Keratinocyte (primary cell): ENCODE measurements at regions not wholly inside any gene's neighbourhood (a gene's known extent, or its start where the extent isn't known, plus 50 kb on each side); places are given as distances from the start of the nearest gene placed in this dataset.

ENCODE experiments used
- DNase-seq: peaks from one replicate; pipeline ENCODE4 v3.0.0-alpha.2; 2011; ENCODE audit warnings: low read depth, missing footprints, low spot score
- FAIRE-seq: peaks from 2 replicates; lab custom pipeline; 2011; peaks lifted over from hg19 to GRCh38; lab: Jason Lieb, UNC
- H2AFZ ChIP-seq: 2 replicates; pipeline ENCODE4 v1.6.0; 2012; ENCODE audit warnings: low read length, control low read depth, inconsistent platforms; ENCODE audit not compliant: control insufficient read depth
- H3K27ac ChIP-seq: 2 replicates; pipeline ENCODE4 v1.5.1; 2011; ENCODE audit warnings: low read length; ENCODE audit not compliant: control insufficient read depth, insufficient read depth
- H3K27me3 ChIP-seq: 3 replicates; pipeline ENCODE4 v1.6.0; 2011; ENCODE audit warnings: low read length; ENCODE audit not compliant: control insufficient read depth, insufficient read depth; ENCODE audit errors: extremely low read depth
- H3K36me3 ChIP-seq, 2 experiments: 2 replicates in 1 of 2; 3 replicates in 1 of 2; pipeline ENCODE4 v1.5.1; 2011; ENCODE audit warnings: low read length in 2 of 2, mild to moderate bottlenecking in 1 of 2; ENCODE audit not compliant: control insufficient read depth in 2 of 2, insufficient read depth in 2 of 2; ENCODE audit errors: extremely low read depth in 1 of 2
- H3K4me1 ChIP-seq: 3 replicates; pipeline ENCODE4 v1.5.1; 2011; ENCODE audit warnings: low read length; ENCODE audit not compliant: control insufficient read depth, insufficient read depth; ENCODE audit errors: extremely low read depth
- H3K4me2 ChIP-seq: 3 replicates; pipeline ENCODE4 v1.6.0; 2011; ENCODE audit warnings: low read depth, low read length; ENCODE audit not compliant: control insufficient read depth, insufficient read depth; ENCODE audit errors: extremely low read depth
- H3K4me3 ChIP-seq, 3 experiments: fragments of 200-600 bp in 1 of 3; sonication (generic) in 1 of 3; 2 replicates in 2 of 3; 3 replicates in 1 of 3; pipeline ENCODE4 v1.5.1; 2011 to 2016; ENCODE audit warnings: low read length in 3 of 3, mild to moderate bottlenecking in 3 of 3, control low read depth in 2 of 3, inconsistent platforms in 1 of 3, low read depth in 1 of 3, mixed read lengths in 1 of 3, mixed run types in 1 of 3, moderate library complexity in 1 of 3; ENCODE audit not compliant: control insufficient read depth in 2 of 3, insufficient read depth in 2 of 3; ENCODE audit errors: extremely low read depth in 1 of 3
- H3K79me2 ChIP-seq: 2 replicates; pipeline ENCODE4 v1.6.0; 2012; ENCODE audit warnings: low read length; ENCODE audit not compliant: control insufficient read depth, insufficient read depth
- H3K9ac ChIP-seq: 3 replicates; pipeline ENCODE4 v1.6.0; 2011; ENCODE audit warnings: low read length; ENCODE audit not compliant: control insufficient read depth, insufficient read depth; ENCODE audit errors: extremely low read depth
- H3K9me1 ChIP-seq: 3 replicates; pipeline ENCODE4 v1.6.0; 2011; ENCODE audit warnings: low read length; ENCODE audit not compliant: control insufficient read depth, insufficient read depth; ENCODE audit errors: extremely low read depth
- H3K9me3 ChIP-seq: 2 replicates; pipeline ENCODE4 v1.5.1; 2012; ENCODE audit warnings: low read depth, low read length; ENCODE audit not compliant: control insufficient read depth
- H4K20me1 ChIP-seq: 3 replicates; pipeline ENCODE4 v1.6.0; 2011; ENCODE audit warnings: low read length; ENCODE audit not compliant: control insufficient read depth, insufficient read depth; ENCODE audit errors: extremely low read depth
- CTCF ChIP-seq, 3 experiments: IDR thresholded peaks in 1 of 3; conservative IDR thresholded peaks in 1 of 3; optimal IDR thresholded peaks in 1 of 3; 2 replicates in 2 of 3; 3 replicates in 1 of 3; pipeline versions ENCODE3 to v1.5.1; 2011; ENCODE audit warnings: low read length in 3 of 3, mild to moderate bottlenecking in 3 of 3, moderate library complexity in 2 of 3, control low read depth in 1 of 3, inconsistent platforms in 1 of 3; ENCODE audit not compliant: insufficient read depth in 2 of 3; ENCODE audit errors: extremely low read depth in 1 of 3
- EZH2 ChIP-seq: IDR thresholded peaks from one replicate; pipeline ENCODE4 v1.6.1; 2012; ENCODE audit warnings: inconsistent platforms, mild to moderate bottlenecking, low read length, moderate library complexity
- dilution Hi-C: fragments of 300-500 bp; cut with MboI; formaldehyde crosslinking; loops from one replicate; pipeline ENCODE4 v1.7.0; 2020; ENCODE audit warnings: low sequenced_read_pairs; ENCODE audit not compliant: extremely low pct_ligation_motif_present

GRCh38 chr4:134905061-134905460 lies 703.5 kb upstream of the PABPC4L start:
- no peak for TF ChIP-seq CTCF (optimal IDR thresholded peaks at IDR 0.05 in 1 of 3, IDR thresholded peaks at IDR 0.05 in 1 of 3, conservative IDR thresholded peaks at IDR 0.05 in 1 of 3; ENCODE audit: extremely low read depth in 1 of 3, insufficient read depth in 2 of 3, low read length in 3 of 3)
- TF ChIP-seq EZH2: no peak
- H2AFZ ChIP-seq: no peak overlapping the region
- no peak overlapping the region for H3K4me3 ChIP-seq
- H3K79me2 ChIP-seq: no peaks in the 10 kb centered on the region
- DNase-seq (no peak), FAIRE-seq (no peak)
- H3K9me3 ChIP-seq: no peaks in the 10 kb centered on the region
- H3K27me3 ChIP-seq: no peaks in the 10 kb centered on the region
- no peak overlapping the region for H3K27ac ChIP-seq
- no peak overlapping the region for H3K9ac ChIP-seq
- no peaks in the 10 kb centered on the region for H3K4me1 ChIP-seq
- no peaks in the 10 kb centered on the region for H3K36me3 ChIP-seq
- no peaks in the 10 kb centered on the region for H3K9me1 ChIP-seq
- H4K20me1 ChIP-seq: no peaks in the 10 kb centered on the region
- no peak overlapping the region for H3K4me2 ChIP-seq
- dilution Hi-C loops: no loop called here

DNA sequence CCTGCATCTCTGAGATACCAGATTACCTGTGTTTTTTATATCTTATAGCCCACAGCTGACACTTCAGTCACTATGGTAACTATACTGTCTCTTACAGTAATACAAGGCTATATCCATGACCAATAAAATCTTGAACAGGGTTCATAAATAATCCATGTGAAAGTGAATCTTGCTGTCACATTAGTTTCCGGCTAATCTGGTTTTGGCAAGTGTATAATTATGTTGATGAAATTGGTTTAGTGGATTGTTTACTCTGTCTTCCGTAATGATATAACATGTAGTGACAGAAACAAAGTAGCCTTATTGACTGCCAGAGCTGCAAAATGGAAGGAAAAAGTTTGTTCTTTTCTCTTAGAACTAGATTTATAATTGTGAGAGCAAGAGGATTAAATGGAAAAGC lies 686.6 kb upstream of the PABPC4L start:
- H2AFZ ChIP-seq: no peak overlapping the region
- FAIRE-seq (no peak), DNase-seq (no peak)
- no peaks in the 10 kb centered on the region for H3K27me3 ChIP-seq
- no peak overlapping the region for H3K4me2 ChIP-seq
- no peaks in the 10 kb centered on the region for H3K36me3 ChIP-seq
- H3K79me2 ChIP-seq: no peaks in the 10 kb centered on the region
- H3K9me1 ChIP-seq: no peaks in the 10 kb centered on the region
- H3K9me3 ChIP-seq: no peaks in the 10 kb centered on the region
- no peaks in the 10 kb centered on the region for H3K4me1 ChIP-seq
- H3K27ac ChIP-seq: no peak overlapping the region
- dilution Hi-C loops: no loop called here
- H3K4me3 ChIP-seq: no peak overlapping the region
- H4K20me1 ChIP-seq: no peaks in the 10 kb centered on the region
- no peak for TF ChIP-seq CTCF (optimal IDR thresholded peaks at IDR 0.05 in 1 of 3, IDR thresholded peaks at IDR 0.05 in 1 of 3, conservative IDR thresholded peaks at IDR 0.05 in 1 of 3; ENCODE audit: extremely low read depth in 1 of 3, insufficient read depth in 2 of 3, low read length in 3 of 3)
- TF ChIP-seq EZH2: no peak
- no peak overlapping the region for H3K9ac ChIP-seq
